ENCODE measurements at regions not wholly inside any gene's neighbourhood (a gene's known extent, or its start where the extent isn't known, plus 50 kb on each side); places are given as distances from the start of the nearest gene placed in this dataset.

DNA sequence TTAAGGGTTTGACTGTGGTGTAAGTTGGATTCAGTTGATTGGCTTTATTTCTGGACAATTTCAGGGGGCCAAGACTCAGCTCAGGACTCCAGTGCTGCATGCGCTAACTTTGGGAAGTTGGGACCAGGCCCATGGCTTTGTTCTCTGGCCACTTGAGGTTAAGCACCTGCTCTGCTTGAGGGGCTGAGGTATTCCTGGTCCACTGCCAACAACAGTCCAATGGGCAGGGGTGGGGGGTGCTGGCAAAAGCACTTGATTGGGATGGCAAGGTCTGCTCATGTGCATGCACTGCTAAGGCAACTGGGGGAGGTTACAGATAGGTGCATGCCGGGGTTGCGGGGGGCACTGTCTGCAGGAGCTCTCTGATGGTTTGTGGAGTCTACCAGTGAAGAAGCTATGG is 52.6 kb upstream of the ASB17 start:
- Mint-ChIP-seq H3K36me3 (peaks cover 2% of the 10 kb centered on the region), H3K4me3 (no peak overlapping the region), H3K27me3 (no peaks in the 10 kb centered on the region), H3K4me1 (no peaks in the 10 kb centered on the region), H3K9me3 (peaks cover 0 to 11% (median 4%) of the 10 kb centered on the region in 3 donors), H3K27ac (no peak overlapping the region)

DNA sequence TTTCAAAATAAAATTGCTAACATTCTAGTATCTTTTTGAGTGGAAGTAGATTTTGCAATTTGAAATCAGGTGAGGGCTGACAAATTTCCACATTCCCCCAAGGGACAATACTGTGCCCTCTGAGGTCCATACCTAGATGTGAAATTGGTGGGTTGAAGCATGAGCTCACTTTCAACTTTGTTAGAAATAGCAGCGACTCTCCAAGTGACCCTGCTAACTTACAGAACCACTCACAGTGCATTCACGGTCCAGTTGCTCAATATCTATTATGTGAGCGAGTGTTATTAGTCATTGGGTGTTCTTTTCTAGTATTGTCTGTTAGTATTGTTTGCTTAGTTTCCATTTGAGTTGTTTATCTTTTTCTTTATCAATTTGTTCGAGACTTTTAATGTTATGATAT is 53.6 kb upstream of the ASB17 start:
- H3K27me3 Mint-ChIP-seq: no peaks in the 10 kb centered on the region
- H3K27ac Mint-ChIP-seq: no peak overlapping the region
- peaks cover 2% of the 10 kb centered on the region for H3K36me3 Mint-ChIP-seq
- peaks cover 0 to 11% (median 2%) of the 10 kb centered on the region in 3 donors for H3K9me3 Mint-ChIP-seq
- H3K4me1 Mint-ChIP-seq: no peaks in the 10 kb centered on the region
- H3K4me3 Mint-ChIP-seq: no peak overlapping the region

DNA sequence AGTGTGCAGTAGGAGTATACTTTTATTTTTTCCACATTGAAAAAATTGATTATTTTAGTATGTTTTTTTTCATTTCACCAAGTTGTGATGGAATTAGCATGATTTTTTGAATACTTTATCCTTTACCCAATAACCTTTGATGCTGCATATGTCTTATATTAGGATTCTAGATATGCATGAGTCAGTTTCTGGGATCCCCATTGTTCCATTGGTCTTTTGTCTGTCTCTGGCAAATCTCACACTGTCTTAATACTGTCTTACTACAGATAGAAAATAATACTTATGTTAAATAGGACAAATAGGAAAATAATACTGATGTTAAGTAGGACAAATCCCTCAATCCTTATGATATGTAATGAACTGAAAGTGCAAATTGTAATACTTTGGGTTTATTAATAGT is 54.3 kb upstream of the ASB17 start:
- Mint-ChIP-seq H3K4me3 (no peak overlapping the region), H3K27me3 (no peaks in the 10 kb centered on the region), H3K4me1 (no peaks in the 10 kb centered on the region), H3K9me3 (peaks cover 0 to 11% (median 2%) of the 10 kb centered on the region in 3 donors), H3K27ac (no peak overlapping the region), H3K36me3 (peaks cover 2% of the 10 kb centered on the region)

DNA sequence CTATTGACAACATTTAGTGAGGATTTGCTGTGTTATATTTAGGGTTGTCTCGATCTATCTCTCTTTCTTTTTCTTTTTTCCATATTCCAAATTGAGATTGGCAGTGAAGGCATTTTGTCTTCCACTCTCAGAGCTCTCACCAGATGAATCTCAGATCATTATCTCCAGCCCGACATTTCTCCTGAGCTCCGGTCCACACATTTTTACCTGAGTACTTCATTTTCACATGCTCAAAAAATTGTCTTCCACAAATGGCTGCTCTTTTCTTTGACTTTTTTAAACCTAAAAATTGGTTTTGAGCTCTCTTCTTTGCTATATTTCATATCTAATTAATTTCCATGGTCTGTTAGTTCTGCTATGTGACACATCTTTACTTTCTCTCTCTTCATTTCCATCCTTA is 56.9 kb upstream of the ASB17 start:
- peaks cover 0 to 8% (median 0%) of the 10 kb centered on the region in 3 donors for H3K9me3 Mint-ChIP-seq
- no peak overlapping the region for H3K27ac Mint-ChIP-seq
- no peaks in the 10 kb centered on the region for H3K36me3 Mint-ChIP-seq
- H3K4me1 Mint-ChIP-seq: no peaks in the 10 kb centered on the region
- H3K27me3 Mint-ChIP-seq: no peaks in the 10 kb centered on the region
- H3K4me3 Mint-ChIP-seq: no peak overlapping the region

GRCh38 chr1:75990686-75991085 is 58.5 kb upstream of the ASB17 start:
- Mint-ChIP-seq H3K27ac (no peak overlapping the region), H3K27me3 (no peaks in the 10 kb centered on the region), H3K36me3 (no peaks in the 10 kb centered on the region), H3K9me3 (no peaks in the 10 kb centered on the region), H3K4me3 (no peak overlapping the region), H3K4me1 (no peaks in the 10 kb centered on the region)

- Mint-ChIP-seq H3K27me3 (no peaks in the 10 kb centered on the region), H3K36me3 (no peaks in the 10 kb centered on the region), H3K27ac (no peak overlapping the region), H3K4me3 (no peak overlapping the region), H3K9me3 (no peaks in the 10 kb centered on the region), H3K4me1 (no peaks in the 10 kb centered on the region)
These were observed 59.4 kb upstream of the ASB17 start for GRCh38 chr1:75991497-75992114.

DNA sequence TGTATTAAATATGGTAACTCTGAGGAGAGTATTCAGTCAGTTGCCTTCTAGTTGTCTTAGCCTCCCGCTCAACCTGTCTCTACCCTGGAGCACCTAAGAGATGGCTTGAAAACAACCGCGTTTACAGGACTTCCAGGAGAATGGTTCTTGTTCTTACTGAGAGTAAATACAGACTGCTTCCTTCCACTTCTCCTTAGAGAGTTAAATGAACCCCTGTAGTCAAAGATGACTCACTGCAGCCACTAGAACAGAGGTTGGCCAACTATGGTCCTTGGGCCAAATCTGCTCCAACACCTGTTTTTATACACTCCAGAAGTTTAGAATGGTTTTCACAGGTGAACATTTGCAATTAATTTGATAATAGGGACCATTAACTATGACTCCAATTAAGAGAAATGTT is 60.1 kb upstream of the ASB17 start:
- H3K4me1 Mint-ChIP-seq: no peaks in the 10 kb centered on the region
- H3K9me3 Mint-ChIP-seq: no peaks in the 10 kb centered on the region

GRCh38 chr1:75993661-75994060 is 61.5 kb upstream of the ASB17 start:
- Mint-ChIP-seq H3K27me3 (no peaks in the 10 kb centered on the region), H3K9me3 (no peaks in the 10 kb centered on the region), H3K36me3 (no peaks in the 10 kb centered on the region), H3K4me3 (no peak overlapping the region), H3K27ac (no peak overlapping the region), H3K4me1 (no peaks in the 10 kb centered on the region)

More for the DNA sequence above, 60.1 kb upstream of the ASB17 start:
- H3K27me3 Mint-ChIP-seq: no peaks in the 10 kb centered on the region
- no peak overlapping the region for H3K4me3 Mint-ChIP-seq
- H3K27ac Mint-ChIP-seq: no peak overlapping the region
- no peaks in the 10 kb centered on the region for H3K36me3 Mint-ChIP-seq

GRCh38 chr1:75996196-75996595 is 64.0 kb upstream of the ASB17 start:
- Mint-ChIP-seq H3K9me3 (peaks cover 0 to 1% (median 0%) of the 10 kb centered on the region in 3 donors), H3K4me1 (no peaks in the 10 kb centered on the region), H3K27ac (no peak overlapping the region), H3K36me3 (peaks cover 2% of the 10 kb centered on the region), H3K4me3 (no peak overlapping the region), H3K27me3 (no peaks in the 10 kb centered on the region)

DNA sequence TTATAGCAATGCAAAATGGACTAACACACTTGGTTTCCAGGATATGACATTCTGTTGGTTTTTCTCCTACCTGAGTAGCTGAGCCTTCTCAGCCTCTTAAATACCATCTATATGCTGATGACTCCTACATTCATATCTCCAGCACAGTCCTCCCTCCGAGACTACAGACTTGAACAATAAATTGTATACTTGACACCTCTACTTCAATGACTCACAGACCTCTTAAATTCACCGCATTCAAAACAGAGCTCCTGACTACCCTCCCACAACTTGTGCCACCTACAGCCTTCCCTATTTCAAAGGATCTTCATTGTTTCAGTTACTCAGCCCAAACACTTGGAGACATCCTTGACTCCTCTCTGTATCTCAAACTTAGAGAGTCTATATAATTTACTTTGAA is 66.8 kb upstream of the ASB17 start:
- Mint-ChIP-seq H3K9me3 (peaks cover 0 to 1% (median 0%) of the 10 kb centered on the region in 3 donors), H3K4me3 (no peak overlapping the region), H3K27me3 (no peaks in the 10 kb centered on the region), H3K36me3 (peaks cover 2% of the 10 kb centered on the region), H3K27ac (no peak overlapping the region), H3K4me1 (no peaks in the 10 kb centered on the region)

DNA sequence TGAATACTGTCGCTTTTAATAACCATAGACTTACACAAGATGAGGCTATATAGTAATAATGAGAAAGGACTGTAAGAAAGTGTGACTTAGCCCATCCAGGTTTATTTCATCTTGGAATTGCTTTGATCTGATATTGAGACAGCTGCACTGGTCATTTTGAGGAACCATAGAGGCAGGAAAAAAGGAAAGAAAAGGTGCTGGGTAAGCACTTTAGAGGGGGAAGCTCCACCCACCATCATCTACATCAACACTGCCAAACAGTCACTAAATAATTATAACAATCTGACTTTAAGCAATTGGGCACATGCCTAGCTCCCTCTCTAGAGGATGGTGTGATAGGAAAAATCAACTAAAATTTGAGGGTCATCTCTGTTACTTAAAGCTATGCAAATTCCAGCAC is 70.6 kb upstream of the ST6GALNAC3 start:
- Mint-ChIP-seq H3K36me3 (peaks cover 2% of the 10 kb centered on the region), H3K27ac (no peak overlapping the region), H3K4me3 (no peak overlapping the region), H3K27me3 (no peaks in the 10 kb centered on the region), H3K9me3 (peaks cover 0 to 1% (median 0%) of the 10 kb centered on the region in 3 donors), H3K4me1 (no peaks in the 10 kb centered on the region)

DNA sequence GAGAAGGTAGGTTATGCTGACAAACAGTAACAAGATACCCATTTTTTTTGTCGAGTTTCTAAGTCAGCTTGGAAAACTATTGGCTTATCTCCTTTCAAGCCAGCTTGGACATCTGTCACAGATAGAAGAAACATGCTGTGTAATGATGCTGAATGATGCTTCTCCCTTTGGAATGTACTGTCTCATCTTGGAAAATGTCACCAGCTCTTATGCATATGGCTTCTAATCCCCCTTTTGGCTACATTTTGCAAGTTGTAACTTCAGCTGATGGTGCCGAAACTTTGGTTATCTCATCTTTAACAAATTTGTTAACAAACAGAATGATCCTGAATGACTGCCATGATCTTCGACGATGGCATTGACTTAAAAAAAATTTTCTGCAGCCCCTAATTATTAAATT is 68.8 kb upstream of the ST6GALNAC3 start:
- Mint-ChIP-seq H3K9me3 (no peaks in the 10 kb centered on the region), H3K4me1 (no peaks in the 10 kb centered on the region), H3K27me3 (no peaks in the 10 kb centered on the region), H3K36me3 (no peaks in the 10 kb centered on the region), H3K27ac (no peak overlapping the region), H3K4me3 (no peak overlapping the region)

- Mint-ChIP-seq H3K27me3 (no peaks in the 10 kb centered on the region), H3K9me3 (no peaks in the 10 kb centered on the region), H3K36me3 (no peaks in the 10 kb centered on the region), H3K4me1 (no peaks in the 10 kb centered on the region), H3K4me3 (no peak overlapping the region), H3K27ac (no peak overlapping the region)
These were observed 68.3 kb upstream of the ST6GALNAC3 start for GRCh38 chr1:76006234-76006633.

- H3K27me3 Mint-ChIP-seq: no peaks in the 10 kb centered on the region
- peaks cover 16 to 20% (median 19%) of the 10 kb centered on the region in 3 donors for H3K4me1 Mint-ChIP-seq
- H3K9me3 Mint-ChIP-seq: no peaks in the 10 kb centered on the region
- H3K4me3 Mint-ChIP-seq: no peak overlapping the region
- H3K36me3 Mint-ChIP-seq: no peaks in the 10 kb centered on the region
- H3K27ac Mint-ChIP-seq: no peak overlapping the region
These were observed 63.7 kb upstream of the ST6GALNAC3 start for GRCh38 chr1:76010802-76011201.

DNA sequence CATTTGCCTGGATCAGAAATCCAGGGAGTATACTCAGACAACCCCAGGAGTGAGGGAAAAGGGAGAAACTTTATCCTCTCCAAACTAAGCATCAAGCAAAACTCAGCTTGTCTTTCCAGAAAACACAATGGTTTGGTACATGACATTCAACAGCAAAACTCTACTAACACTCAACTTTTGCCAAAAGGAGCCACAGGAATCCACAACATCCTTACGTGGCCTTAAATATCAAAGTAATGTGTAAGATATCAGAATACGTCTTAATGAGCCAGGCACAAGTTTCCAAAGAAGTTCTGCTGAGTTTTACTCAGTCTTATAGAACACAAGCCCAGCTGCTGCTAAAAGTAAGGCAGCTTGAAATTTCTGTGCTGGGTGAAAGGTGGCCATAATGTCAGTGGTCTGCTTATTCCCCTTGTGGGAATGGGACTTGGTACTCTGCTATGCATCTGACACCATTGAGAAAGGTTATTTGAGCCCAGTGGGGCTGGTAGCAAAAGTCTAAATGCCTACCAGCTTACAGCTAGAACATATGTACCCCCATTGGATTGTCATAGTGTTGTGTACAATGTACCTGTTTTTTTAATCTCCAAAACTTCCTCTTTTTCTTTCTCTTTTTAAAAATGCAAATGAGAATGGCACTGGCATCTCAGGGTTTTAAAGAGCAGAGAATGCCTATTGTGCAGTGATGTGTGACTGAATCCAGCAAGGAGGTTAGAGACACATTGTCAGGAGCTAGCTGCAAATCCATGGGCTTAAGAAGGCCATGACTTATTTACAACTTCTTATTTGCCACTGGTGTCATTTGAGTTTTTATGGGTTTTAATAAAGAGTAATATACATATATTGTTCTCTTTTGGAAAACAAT is 62.0 kb upstream of the ST6GALNAC3 start:
- no peaks in the 10 kb centered on the region for H3K36me3 Mint-ChIP-seq
- H3K27ac Mint-ChIP-seq: no peak overlapping the region

GRCh38 chr1:76013206-76013581 is 61.4 kb upstream of the ST6GALNAC3 start:
- H3K4me3 Mint-ChIP-seq: peak overlapping the region in 2 of 4 donors; percentile 3 to 43
- no peaks in the 10 kb centered on the region for H3K9me3 Mint-ChIP-seq
- no peaks in the 10 kb centered on the region for H3K36me3 Mint-ChIP-seq
- H3K27me3 Mint-ChIP-seq: peaks cover 1% of the 10 kb centered on the region
- H3K27ac Mint-ChIP-seq: no peak overlapping the region
- peaks cover 16 to 20% (median 19%) of the 10 kb centered on the region in 3 donors for H3K4me1 Mint-ChIP-seq

More for the DNA sequence above, 62.0 kb upstream of the ST6GALNAC3 start:
- Mint-ChIP-seq H3K9me3 (no peaks in the 10 kb centered on the region), H3K4me3 (peak overlapping the region in 2 of 4 donors; percentile 43 to 69), H3K27me3 (no peaks in the 10 kb centered on the region), H3K4me1 (peaks cover 16 to 20% (median 19%) of the 10 kb centered on the region in 3 donors)
